ENCODE measurements at regions not wholly inside any gene's neighbourhood (a gene's known extent, or its start where the extent isn't known, plus 50 kb on each side); places are given as distances from the start of the nearest gene placed in this dataset.

DNA sequence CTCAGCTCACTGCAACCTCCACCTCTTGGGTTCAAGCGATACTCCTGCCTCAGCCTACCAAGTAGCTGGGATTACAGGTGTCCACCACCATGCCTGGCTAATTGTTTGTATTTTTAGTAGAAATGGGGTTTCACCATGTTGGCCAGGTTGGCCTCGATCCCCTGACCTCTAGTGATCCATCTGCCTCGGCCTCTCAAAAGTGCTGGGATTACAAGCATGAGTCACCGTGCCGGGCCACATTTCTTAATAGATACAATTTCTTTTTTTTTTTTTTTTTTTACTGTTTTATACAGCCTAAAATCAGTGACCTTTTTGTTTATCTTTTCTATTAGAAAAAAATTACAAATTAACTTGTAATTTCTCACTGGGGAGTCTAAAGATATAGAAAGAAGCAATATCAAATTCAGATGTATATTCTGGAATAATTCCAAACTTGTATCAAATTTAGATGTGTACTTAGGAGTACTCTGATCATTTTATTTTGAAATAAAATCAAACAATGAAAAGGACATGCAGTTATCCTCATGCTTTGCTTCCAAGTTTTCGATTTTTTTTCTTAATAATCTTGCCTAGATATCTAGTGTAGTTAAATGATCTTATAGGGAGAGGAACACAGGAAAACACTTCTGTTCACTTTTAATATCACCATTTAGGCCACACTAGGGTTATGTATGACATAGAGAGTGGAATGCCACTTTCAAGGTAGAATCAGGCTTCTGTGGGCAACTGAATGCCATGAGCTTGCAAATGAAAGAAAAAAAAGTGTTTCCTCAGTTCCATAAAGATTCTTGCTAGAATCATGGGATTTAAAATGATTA is 1089.3 kb downstream of the SUCLG1 start:
- no peaks in the 10 kb centered on the region for H3K9me3 ChIP-seq (ENCODE audit: insufficient read depth, low read length)
- no peak overlapping the region for H3K4me2 ChIP-seq (ENCODE audit: low read depth, low read length, poor library complexity, severe bottlenecking)

DNA sequence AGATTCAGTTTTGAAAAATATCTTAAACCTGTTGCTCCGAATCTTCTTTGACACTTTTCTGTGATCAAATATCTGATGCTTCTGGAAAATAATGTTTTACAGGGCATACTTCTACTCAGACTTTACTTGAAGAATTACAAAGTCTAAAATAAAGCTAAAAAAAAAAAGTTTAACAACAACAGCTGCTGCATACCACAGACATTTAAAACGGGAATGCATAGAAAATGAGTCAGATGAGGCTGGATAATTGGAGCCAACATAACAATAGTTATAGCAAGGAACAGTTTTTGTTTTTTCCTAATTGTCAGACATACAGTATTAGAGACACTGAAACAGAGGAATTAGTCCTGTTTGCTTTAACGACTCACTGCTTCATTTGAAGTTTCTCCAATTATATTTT is 1090.2 kb downstream of the SUCLG1 start:
- H3K4me3 ChIP-seq (ENCODE audit: insufficient read depth, low read length, poor library complexity, severe bottlenecking), result no peak overlapping the region
- no peaks in the 10 kb centered on the region for H4K20me1 ChIP-seq (ENCODE audit: low read depth, low read length)
- H3K27me3 ChIP-seq (ENCODE audit: low read length), result no peaks in the 10 kb centered on the region
- no peak overlapping the region for H3K4me2 ChIP-seq (ENCODE audit: low read depth, low read length, poor library complexity, severe bottlenecking)
- H3K9ac ChIP-seq (ENCODE audit: low read length), result no peak overlapping the region
- H3K79me2 ChIP-seq (ENCODE audit: insufficient read depth, low read length), result no peaks in the 10 kb centered on the region
- H3K9me2 ChIP-seq (replicated peaks; ENCODE audit: insufficient read depth, low read length), result no peaks in the 10 kb centered on the region
- H3K36me3 ChIP-seq (ENCODE audit: low read length), result no peaks in the 10 kb centered on the region
- no peaks in the 10 kb centered on the region for H3F3A ChIP-seq (ENCODE audit: insufficient read depth)
- no peak overlapping the region for H3K27ac ChIP-seq (ENCODE audit: low read depth, low read length)
- TF ChIP-seq, protein P1, sequence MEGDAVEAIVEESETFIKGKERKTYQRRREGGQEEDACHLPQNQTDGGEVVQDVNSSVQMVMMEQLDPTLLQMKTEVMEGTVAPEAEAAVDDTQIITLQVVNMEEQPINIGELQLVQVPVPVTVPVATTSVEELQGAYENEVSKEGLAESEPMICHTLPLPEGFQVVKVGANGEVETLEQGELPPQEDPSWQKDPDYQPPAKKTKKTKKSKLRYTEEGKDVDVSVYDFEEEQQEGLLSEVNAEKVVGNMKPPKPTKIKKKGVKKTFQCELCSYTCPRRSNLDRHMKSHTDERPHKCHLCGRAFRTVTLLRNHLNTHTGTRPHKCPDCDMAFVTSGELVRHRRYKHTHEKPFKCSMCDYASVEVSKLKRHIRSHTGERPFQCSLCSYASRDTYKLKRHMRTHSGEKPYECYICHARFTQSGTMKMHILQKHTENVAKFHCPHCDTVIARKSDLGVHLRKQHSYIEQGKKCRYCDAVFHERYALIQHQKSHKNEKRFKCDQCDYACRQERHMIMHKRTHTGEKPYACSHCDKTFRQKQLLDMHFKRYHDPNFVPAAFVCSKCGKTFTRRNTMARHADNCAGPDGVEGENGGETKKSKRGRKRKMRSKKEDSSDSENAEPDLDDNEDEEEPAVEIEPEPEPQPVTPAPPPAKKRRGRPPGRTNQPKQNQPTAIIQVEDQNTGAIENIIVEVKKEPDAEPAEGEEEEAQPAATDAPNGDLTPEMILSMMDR (IDR thresholded peaks at IDR 0.05; ENCODE audit: insufficient read depth, low read length, poor library complexity, severe bottlenecking), result no peak
- no peak for TF ChIP-seq EZH2phosphoT487 (conservative IDR thresholded peaks at IDR 0.05; ENCODE audit: low read length)
- no peak overlapping the region for H2AFZ ChIP-seq (ENCODE audit: low read depth, low read length, severe bottlenecking)
- H3K9me3 ChIP-seq (ENCODE audit: insufficient read depth, low read length), result no peaks in the 10 kb centered on the region

More for the DNA sequence above, 1089.3 kb downstream of the SUCLG1 start:
- Histone ChIP-seq H3K36me3 (ENCODE audit: low read length) (no peaks in the 10 kb centered on the region), H3K9ac (ENCODE audit: low read length) (no peak overlapping the region), H3F3A (ENCODE audit: insufficient read depth) (no peaks in the 10 kb centered on the region), H4K20me1 (ENCODE audit: low read depth, low read length) (no peaks in the 10 kb centered on the region), H3K27me3 (ENCODE audit: low read length) (no peaks in the 10 kb centered on the region), H3K4me3 (ENCODE audit: insufficient read depth, low read length, poor library complexity, severe bottlenecking) (no peak overlapping the region), H3K79me2 (ENCODE audit: insufficient read depth, low read length) (no peaks in the 10 kb centered on the region), H3K9me2 (replicated peaks; ENCODE audit: insufficient read depth, low read length) (no peaks in the 10 kb centered on the region), H3K27ac (ENCODE audit: low read depth, low read length) (no peak overlapping the region), H2AFZ (ENCODE audit: low read depth, low read length, severe bottlenecking) (no peak overlapping the region)
- no peak for TF ChIP-seq EZH2phosphoT487 (conservative IDR thresholded peaks at IDR 0.05; ENCODE audit: low read length)
- TF ChIP-seq, protein P1 (IDR thresholded peaks at IDR 0.05; ENCODE audit: insufficient read depth, low read length, poor library complexity, severe bottlenecking), result no peak

DNA sequence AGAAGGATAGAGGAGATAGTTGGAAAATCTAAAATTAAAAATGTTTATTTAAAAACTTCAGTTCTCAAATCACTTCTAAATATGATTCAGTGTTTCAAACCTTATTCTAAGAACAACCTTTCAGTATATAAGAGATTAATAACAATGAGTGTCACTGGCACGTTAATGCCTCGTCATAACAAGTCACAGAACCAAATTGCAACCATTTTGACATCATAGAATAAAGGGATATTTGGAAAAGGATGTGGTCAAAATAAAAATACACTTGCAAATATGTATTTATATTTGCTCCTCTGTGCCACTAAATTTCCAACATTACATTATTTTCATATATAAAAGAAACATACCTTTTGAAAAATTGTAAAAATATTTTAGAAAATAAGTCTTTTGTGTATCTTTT is 1090.6 kb downstream of the SUCLG1 start:
- Histone ChIP-seq H3K4me2 (ENCODE audit: low read depth, low read length, poor library complexity, severe bottlenecking) (no peak overlapping the region), H3K27me3 (ENCODE audit: low read length) (no peaks in the 10 kb centered on the region), H3K9me3 (ENCODE audit: insufficient read depth, low read length) (no peaks in the 10 kb centered on the region), H3K79me2 (ENCODE audit: insufficient read depth, low read length) (no peaks in the 10 kb centered on the region), H2AFZ (ENCODE audit: low read depth, low read length, severe bottlenecking) (no peak overlapping the region), H3K4me3 (ENCODE audit: insufficient read depth, low read length, poor library complexity, severe bottlenecking) (no peak overlapping the region), H3K27ac (ENCODE audit: low read depth, low read length) (no peak overlapping the region), H3F3A (ENCODE audit: insufficient read depth) (no peaks in the 10 kb centered on the region), H3K9ac (ENCODE audit: low read length) (no peak overlapping the region), H4K20me1 (ENCODE audit: low read depth, low read length) (no peaks in the 10 kb centered on the region), H3K9me2 (replicated peaks; ENCODE audit: insufficient read depth, low read length) (no peaks in the 10 kb centered on the region), H3K36me3 (ENCODE audit: low read length) (no peaks in the 10 kb centered on the region)
- TF ChIP-seq EZH2phosphoT487 (conservative IDR thresholded peaks at IDR 0.05; ENCODE audit: low read length), result no peak
- TF ChIP-seq, protein P1 (IDR thresholded peaks at IDR 0.05; ENCODE audit: insufficient read depth, low read length, poor library complexity, severe bottlenecking), result no peak

All from SU-DHL-6 (cell line).